Tibial nerve (tissue), 4 donors: ENCODE measurements at regions not wholly inside any gene's neighbourhood (a gene's known extent, or its start where the extent isn't known, plus 50 kb on each side); places are given as distances from the start of the nearest gene placed in this dataset.

Experiments
- DNase-seq, 2 donors: peaks; one replicate each; pipeline ENCODE4 v3.0.0-alpha.2; 2019; ENCODE audit warnings: low spot score in 2 of 2
- H3K27ac ChIP-seq, 4 donors: fragments of 200-600 bp; sonication (generic) in 3 of 4; one replicate each; pipeline ENCODE4 v1.5.1; 2017 to 2019; ENCODE audit warnings: mild to moderate bottlenecking in 1 of 4
- H3K27me3 ChIP-seq, 2 donors: fragments of 200-600 bp; sonication (generic) in 1 of 2; one replicate each; pipeline versions ENCODE4 v1.5.1 to v1.6.0; 2017 to 2019
- H3K36me3 ChIP-seq, 3 donors: fragments of 200-600 bp; sonication (generic); one replicate each; pipeline ENCODE4 v1.5.1; 2018 to 2019
- H3K4me1 ChIP-seq, 4 donors: fragments of 200-600 bp; sonication (generic) in 3 of 4; one replicate each; pipeline ENCODE4 v1.5.1; 2017 to 2019
- H3K4me3 ChIP-seq, 4 donors: fragments of 200-600 bp; sonication (generic) in 3 of 4; one replicate each; pipeline ENCODE4 v1.5.1; 2017 to 2019; ENCODE audit warnings: mild to moderate bottlenecking in 1 of 4, moderate library complexity in 1 of 4
- H3K9me3 ChIP-seq, 4 donors: fragments of 200-600 bp; sonication (generic) in 3 of 4; one replicate each; pipeline ENCODE4 v1.5.1; 2017 to 2019
- CTCF ChIP-seq, 5 experiments: fragments of 200-600 bp in 3 of 5; fragments of 450-650 bp in 2 of 5; sonication (generic) in 3 of 5; IDR thresholded peaks; one replicate each; pipeline ENCODE4 v1.5.1; 2016 to 2019; ENCODE audit warnings: antibody characterized with exemption in 5 of 5, mild to moderate bottlenecking in 3 of 5, moderate library complexity in 2 of 5
- EP300 ChIP-seq, 2 donors: sonication (generic); formaldehyde crosslinking; IDR thresholded peaks; one replicate each; pipeline ENCODE4 v1.6.1; 2017; ENCODE audit warnings: antibody characterized with exemption in 2 of 2, mild to moderate bottlenecking in 1 of 2
- POLR2A ChIP-seq, 2 donors: fragments of 450-650 bp; IDR thresholded peaks; one replicate each; pipeline ENCODE4 v1.6.1; 2017; ENCODE audit warnings: antibody characterized with exemption in 2 of 2, mild to moderate bottlenecking in 2 of 2, moderate library complexity in 2 of 2
- WGBS, 2 donors: methylation state at CpG; one replicate each; pipeline ENCODE4 v1.1.5; 2018; 5-methylcytosine and 5-hydroxymethylcytosine counted together

- Histone ChIP-seq H3K9me3 (no peaks in the 10 kb centered on the region), H3K4me3 (no peak overlapping the region), H3K4me1 (peaks cover 0 to 9% (median 0%) of the 10 kb centered on the region in 4 donors), H3K36me3 (no peaks in the 10 kb centered on the region), H3K27ac (no peak overlapping the region), H3K27me3 (peaks cover 0 to 3% of the 10 kb centered on the region in 2 donors)
- WGBS, 2 donors = 65 to 76% methylated on average over 3 of the region's 3 CpGs
- no peak for DNase-seq
- no peak for TF ChIP-seq POLR2A (IDR thresholded peaks at IDR 0.05)
- no peak for TF ChIP-seq EP300 (IDR thresholded peaks at IDR 0.05)
- TF ChIP-seq CTCF (IDR thresholded peaks at IDR 0.05) = no peak
Measured at GRCh38 chr5:168152660-168153059, 138.8 kb upstream of the WWC1 start.

GRCh38 chr5:168153263-168153875 lies 138.1 kb upstream of the WWC1 start:
- H3K4me3 ChIP-seq = no peak overlapping the region
- no peaks in the 10 kb centered on the region for H3K9me3 ChIP-seq
- H3K36me3 ChIP-seq = no peaks in the 10 kb centered on the region
- peaks cover 0 to 6% of the 10 kb centered on the region in 2 donors for H3K27me3 ChIP-seq
- 56 to 63% methylated on average over 7 of the region's 7 CpGs for WGBS, 2 donors
- peaks cover 0 to 9% (median 0%) of the 10 kb centered on the region in 4 donors for H3K4me1 ChIP-seq
- no peak overlapping the region for H3K27ac ChIP-seq
- no peak for DNase-seq
- TF ChIP-seq CTCF (IDR thresholded peaks at IDR 0.05) = no peak
- TF ChIP-seq POLR2A (IDR thresholded peaks at IDR 0.05) = no peak

GRCh38 chr5:168153876-168154270 lies 137.6 kb upstream of the WWC1 start:
- Histone ChIP-seq H3K36me3 (no peaks in the 10 kb centered on the region), H3K9me3 (no peaks in the 10 kb centered on the region), H3K27me3 (peaks cover 0 to 6% of the 10 kb centered on the region in 2 donors), H3K27ac (no peak overlapping the region), H3K4me3 (no peak overlapping the region), H3K4me1 (peaks cover 0 to 9% (median 0%) of the 10 kb centered on the region in 4 donors)
- no peak for DNase-seq
- TF ChIP-seq CTCF (IDR thresholded peaks at IDR 0.05) = no peak
- TF ChIP-seq EP300 (IDR thresholded peaks at IDR 0.05) = no peak
- no peak for TF ChIP-seq POLR2A (IDR thresholded peaks at IDR 0.05)
- 63 to 64% methylated on average over 6 of the region's 6 CpGs for WGBS, 2 donors

GRCh38 chr5:168155585-168155984 lies 135.9 kb upstream of the WWC1 start:
- no peak overlapping the region for H3K4me3 ChIP-seq
- DNase-seq = no peak
- TF ChIP-seq EP300 (IDR thresholded peaks at IDR 0.05) (no peak), POLR2A (IDR thresholded peaks at IDR 0.05) (no peak), CTCF (IDR thresholded peaks at IDR 0.05) (no peak)
- H3K9me3 ChIP-seq = no peaks in the 10 kb centered on the region
- H3K4me1 ChIP-seq = peaks cover 0 to 9% (median 0%) of the 10 kb centered on the region in 4 donors
- 50 to 55% methylated on average over 2 of the region's 2 CpGs for WGBS, 2 donors
- H3K27me3 ChIP-seq = peaks cover 0 to 6% of the 10 kb centered on the region in 2 donors
- H3K27ac ChIP-seq = no peak overlapping the region
- H3K36me3 ChIP-seq = no peaks in the 10 kb centered on the region

GRCh38 chr5:168156170-168156569 lies 135.3 kb upstream of the WWC1 start:
- 76 to 80% methylated on average over 1 of the region's 1 CpG for WGBS, 2 donors
- H3K27me3 ChIP-seq = peaks cover 0 to 6% of the 10 kb centered on the region in 2 donors
- TF ChIP-seq CTCF (IDR thresholded peaks at IDR 0.05) (no peak), EP300 (IDR thresholded peaks at IDR 0.05) (no peak), POLR2A (IDR thresholded peaks at IDR 0.05) (no peak)
- DNase-seq = no peak
- H3K4me3 ChIP-seq = no peak overlapping the region
- H3K36me3 ChIP-seq = no peaks in the 10 kb centered on the region
- no peak overlapping the region for H3K27ac ChIP-seq
- no peaks in the 10 kb centered on the region for H3K9me3 ChIP-seq
- H3K4me1 ChIP-seq = peaks cover 0 to 9% (median 0%) of the 10 kb centered on the region in 4 donors
